ENCODE measurements at regions not wholly inside any gene's neighbourhood (a gene's known extent, or its start where the extent isn't known, plus 50 kb on each side); places are given as distances from the start of the nearest gene placed in this dataset.

- TF ChIP-seq FOXM1 (IDR thresholded peaks at IDR 0.05; ENCODE audit: borderline replicate concordance) (no peak), SUZ12 (IDR thresholded peaks at IDR 0.05) (no peak), SP1 (IDR thresholded peaks at IDR 0.05) (no peak), L3MBTL2 (conservative IDR thresholded peaks at IDR 0.05) (no peak), FOXK2 (IDR thresholded peaks at IDR 0.05) (no peak), ELF4 (IDR thresholded peaks at IDR 0.05) (no peak), CTBP1 (IDR thresholded peaks at IDR 0.05; ENCODE audit: borderline replicate concordance) (no peak), TARDBP (IDR thresholded peaks at IDR 0.05) (no peak), ARNT (IDR thresholded peaks at IDR 0.05) (no peak), BHLHE40 (IDR thresholded peaks at IDR 0.05; ENCODE audit: borderline replicate concordance) (no peak), LEF1 (IDR thresholded peaks at IDR 0.05; ENCODE audit: borderline replicate concordance) (no peak)
- TF ChIP-seq, protein P1, sequence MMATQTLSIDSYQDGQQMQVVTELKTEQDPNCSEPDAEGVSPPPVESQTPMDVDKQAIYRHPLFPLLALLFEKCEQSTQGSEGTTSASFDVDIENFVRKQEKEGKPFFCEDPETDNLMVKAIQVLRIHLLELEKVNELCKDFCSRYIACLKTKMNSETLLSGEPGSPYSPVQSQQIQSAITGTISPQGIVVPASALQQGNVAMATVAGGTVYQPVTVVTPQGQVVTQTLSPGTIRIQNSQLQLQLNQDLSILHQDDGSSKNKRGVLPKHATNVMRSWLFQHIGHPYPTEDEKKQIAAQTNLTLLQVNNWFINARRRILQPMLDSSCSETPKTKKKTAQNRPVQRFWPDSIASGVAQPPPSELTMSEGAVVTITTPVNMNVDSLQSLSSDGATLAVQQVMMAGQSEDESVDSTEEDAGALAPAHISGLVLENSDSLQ (IDR thresholded peaks at IDR 0.05): no peak
These were observed 207.3 kb upstream of the RADX start for GRCh38 chrX:106404512-106404911.
